ENCODE measurements at regions not wholly inside any gene's neighbourhood (a gene's known extent, or its start where the extent isn't known, plus 50 kb on each side); places are given as distances from the start of the nearest gene placed in this dataset.

DNA sequence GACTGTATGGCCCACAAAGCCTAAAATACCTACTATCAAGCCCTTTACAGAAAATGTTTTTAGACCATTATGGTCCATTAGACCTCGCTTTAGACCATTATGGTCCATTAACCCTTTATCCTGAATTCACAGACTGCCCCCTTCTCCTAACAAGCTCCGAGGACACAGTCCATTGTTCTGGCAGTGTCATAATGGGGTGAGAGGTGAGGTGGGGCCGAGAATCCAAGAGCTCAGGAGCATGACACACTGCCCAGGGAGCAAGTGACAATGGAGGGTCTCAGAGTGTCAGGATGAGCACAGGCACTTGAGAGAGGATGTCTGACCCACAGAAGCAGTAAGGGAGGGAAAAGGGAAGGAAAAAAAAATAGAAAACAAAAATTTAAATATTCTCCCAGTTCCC lies 212.4 kb upstream of the NT5E start:
- TF ChIP-seq, protein P1, sequence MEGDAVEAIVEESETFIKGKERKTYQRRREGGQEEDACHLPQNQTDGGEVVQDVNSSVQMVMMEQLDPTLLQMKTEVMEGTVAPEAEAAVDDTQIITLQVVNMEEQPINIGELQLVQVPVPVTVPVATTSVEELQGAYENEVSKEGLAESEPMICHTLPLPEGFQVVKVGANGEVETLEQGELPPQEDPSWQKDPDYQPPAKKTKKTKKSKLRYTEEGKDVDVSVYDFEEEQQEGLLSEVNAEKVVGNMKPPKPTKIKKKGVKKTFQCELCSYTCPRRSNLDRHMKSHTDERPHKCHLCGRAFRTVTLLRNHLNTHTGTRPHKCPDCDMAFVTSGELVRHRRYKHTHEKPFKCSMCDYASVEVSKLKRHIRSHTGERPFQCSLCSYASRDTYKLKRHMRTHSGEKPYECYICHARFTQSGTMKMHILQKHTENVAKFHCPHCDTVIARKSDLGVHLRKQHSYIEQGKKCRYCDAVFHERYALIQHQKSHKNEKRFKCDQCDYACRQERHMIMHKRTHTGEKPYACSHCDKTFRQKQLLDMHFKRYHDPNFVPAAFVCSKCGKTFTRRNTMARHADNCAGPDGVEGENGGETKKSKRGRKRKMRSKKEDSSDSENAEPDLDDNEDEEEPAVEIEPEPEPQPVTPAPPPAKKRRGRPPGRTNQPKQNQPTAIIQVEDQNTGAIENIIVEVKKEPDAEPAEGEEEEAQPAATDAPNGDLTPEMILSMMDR (IDR thresholded peaks at IDR 0.05) = no peak
- TF ChIP-seq POLR2A (IDR thresholded peaks at IDR 0.05) = no peak
